T-helper 2 cell (primary cell): ENCODE measurements at regions not wholly inside any gene's neighbourhood (a gene's known extent, or its start where the extent isn't known, plus 50 kb on each side); places are given as distances from the start of the nearest gene placed in this dataset.
"Not testable (repeated sequence)": the region's sequence is repeated elsewhere in the genome, so short reads cannot be mapped to it uniquely, and the experiment has no call there.

Experiments used
- DNase-seq, 5 experiments: peaks; one replicate each; pipeline versions ENCODE4 v3.0.0 to v3.0.0-alpha.2; 2012 to 2022

DNA sequence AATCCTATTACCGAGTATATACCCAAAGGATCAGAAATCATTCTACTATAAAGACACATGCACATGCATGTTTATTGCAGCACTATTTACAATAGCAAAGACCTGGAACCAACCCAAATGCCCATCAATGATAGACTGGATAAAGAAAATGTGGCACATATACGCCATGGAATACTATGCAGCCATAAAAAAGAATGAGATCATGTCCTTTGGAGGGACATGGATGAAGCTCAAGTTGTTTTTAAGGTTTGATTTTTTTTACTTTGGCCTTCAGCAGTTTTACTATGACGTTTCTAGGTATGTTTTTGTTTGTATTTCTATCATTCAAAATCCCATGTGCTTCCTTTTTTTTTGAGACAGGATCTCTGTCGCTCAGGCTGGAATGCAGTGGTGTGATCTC is 265.8 kb downstream of the SETD4 start:
- DNase-seq: not testable (repeated sequence)

DNA sequence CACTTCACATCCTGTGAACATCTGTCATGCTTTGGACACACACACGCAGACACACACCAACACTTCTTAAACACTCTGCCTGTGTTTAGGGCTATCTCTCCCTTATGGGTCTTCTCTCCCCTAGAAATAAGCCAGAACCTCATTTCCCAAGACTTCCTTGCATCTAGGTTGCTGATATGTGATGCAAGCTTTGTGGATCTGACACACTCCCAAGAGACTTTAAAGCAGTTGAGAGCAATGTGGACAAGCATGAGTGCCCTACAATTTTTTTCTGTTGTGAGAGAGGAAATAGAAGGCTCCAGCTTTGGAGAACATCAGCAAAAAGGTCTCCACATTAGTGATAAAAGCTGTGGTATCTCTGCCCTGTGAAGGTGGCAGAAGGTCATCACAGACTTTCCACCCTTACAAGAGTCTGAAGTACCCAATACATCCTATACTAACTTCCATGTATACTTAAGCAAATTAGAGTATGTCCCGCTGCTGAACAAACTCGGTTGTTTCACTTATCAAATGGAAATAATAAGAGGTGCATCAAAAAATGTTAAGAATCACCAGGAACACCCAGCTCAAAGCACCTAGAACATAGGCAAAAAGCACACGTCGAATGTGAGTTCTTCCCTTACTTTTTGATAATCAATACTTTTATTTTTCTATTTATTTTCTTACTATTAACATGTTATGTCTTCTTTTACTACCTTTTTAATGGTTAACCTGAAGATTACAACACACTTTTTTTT is 267.6 kb downstream of the SETD4 start:
- no peak for DNase-seq

DNA sequence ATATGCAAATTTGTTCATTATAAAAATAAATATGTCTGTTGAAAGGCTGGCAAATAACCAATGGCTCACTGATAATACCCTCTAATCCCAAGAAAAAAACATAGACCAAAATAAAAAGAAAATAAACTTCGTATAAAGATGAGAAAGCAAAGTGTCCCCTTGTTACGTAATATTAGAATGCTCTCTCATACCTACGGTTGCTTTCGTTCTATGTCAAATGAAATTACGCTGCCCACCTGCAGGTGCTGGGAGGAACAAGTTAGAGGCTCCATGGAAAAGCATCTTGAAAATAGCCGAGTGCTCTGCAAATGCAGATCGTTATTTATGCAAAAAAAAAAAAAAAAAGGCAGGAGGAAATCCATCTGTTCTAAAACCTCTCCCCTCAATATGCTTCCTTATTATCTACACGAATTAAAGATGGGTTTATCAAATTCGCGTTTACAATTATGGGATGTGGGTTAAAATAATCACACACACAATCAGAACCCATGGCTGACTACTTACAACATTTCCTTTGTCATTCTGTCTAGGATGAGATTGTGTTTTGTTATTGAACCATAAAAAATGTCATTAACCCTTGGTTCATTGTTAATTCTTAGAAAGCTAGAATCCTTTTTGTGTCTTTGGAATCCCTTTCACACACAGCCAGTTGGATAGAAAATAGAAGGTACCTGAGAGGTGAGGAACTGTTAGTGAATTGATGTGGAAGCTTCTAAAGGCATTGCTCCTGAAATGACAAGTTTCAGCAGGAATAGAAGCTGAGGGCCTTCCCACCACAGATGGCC is 268.6 kb downstream of the SETD4 start:
- no peak for DNase-seq

DNA sequence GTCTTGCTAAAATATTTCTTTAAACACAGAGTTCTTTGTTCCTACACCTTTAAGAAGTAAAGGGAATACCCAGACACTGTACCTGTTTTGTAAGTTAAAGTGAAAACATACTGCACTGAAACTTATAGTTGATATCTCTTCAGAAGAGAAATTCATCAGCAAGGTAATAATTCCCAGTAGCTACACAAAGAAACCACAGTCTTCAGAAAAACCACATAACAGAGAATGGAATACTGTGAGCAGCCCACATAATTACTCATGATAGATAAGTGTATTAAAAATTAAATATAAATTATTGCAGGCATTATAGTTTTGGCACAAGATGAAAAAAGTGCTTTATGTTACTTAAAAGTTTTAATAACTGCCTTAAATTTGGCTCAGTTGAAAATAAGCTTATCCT is 276.6 kb downstream of the SETD4 start:
- no peak for DNase-seq

DNA sequence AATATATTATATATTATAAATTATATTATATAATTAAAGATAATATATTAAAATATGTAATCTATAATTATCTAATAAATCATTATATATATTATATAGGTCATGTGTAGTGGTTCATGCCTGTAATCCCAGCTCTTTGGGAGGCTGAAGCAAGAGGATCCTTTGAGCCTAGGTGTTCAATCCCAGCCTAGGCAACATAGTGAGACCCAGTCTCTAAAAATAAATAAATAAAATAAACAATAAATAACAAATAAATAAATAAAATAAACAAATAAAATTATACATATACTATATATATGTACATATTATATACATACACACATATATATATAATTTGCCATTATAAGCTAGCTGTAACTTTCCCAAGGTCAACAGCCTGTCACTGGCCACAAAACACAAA is 277.7 kb downstream of the SETD4 start:
- DNase-seq: no peak

DNA sequence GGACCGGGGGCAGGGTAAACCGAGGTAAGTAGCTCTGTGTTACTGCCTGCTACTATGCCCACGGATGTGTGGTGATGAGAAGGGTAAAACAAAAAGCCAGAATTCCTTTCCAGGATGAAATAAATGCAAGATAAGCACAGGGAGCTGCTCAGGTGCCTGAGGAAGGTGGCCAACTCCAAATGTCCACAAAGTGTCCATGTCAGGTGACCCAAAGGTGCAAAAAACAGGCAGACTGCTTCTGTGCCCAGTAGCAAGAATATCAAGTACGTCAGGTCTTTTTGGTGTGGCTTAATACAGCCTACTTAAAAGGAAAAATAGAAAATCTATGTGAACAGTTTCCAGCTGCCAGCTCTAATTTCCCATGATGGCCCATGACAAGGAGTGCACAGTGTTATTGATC is 279.3 kb downstream of the SETD4 start:
- no peak for DNase-seq

DNA sequence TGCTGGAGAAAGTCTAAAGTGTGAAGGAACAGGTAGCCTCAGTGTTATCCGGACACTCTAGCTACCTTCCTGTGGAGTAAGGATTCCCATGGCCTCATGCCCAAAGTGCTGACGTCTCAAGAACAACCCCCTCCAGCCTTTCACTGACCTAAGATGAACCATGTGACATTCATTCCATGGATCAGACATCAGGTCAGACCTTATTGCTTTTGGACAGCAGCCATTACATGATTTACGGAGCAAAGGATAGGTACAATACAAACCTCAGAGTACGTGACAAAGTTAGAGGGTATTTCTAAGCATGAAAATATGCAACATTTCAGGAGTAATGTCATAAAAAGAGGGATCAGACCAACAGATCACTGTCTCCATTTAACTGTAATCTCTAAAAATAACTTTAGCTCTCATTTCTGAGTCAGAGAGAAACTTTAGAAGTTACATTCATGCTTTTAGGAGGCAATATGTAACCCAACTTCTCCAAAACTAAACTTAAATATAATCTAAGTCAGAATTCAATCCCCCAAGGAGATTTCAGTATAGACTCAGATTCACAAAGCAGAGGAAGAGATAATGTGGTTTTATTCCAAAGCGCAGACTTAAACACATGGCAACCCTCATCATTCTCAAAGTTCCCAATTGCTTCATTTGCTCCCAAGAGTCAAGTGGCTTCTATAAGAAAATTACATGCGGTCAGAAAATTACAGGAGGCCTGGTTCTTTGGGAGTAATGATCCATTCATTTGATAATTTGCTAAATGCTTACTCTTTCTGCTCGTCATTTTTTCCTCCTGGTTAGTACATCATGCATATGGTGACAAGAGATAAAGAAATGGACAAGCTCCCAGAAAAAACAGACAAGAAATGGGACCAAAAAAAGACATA is 280.4 kb downstream of the SETD4 start:
- no peak for DNase-seq

DNA sequence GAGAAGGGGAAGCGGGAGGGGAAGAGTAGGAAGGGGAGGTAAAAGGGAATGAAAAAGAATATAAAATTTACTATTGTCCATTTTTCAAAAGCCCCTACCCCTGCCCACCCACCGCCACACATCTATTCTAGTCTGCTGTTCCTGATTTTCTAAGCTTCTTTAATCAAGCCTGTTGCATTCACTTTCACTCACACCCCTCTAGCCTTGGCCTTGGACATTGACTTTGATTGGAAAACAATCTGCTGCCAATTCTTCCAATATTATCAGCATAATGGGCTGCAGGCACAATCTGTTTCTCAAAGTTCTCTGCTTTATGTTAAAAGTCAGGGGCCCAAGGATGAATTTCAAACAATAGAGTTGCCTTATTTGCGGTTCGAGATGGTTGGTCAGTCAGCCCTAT is 281.2 kb downstream of the SETD4 start:
- DNase-seq: no peak

DNA sequence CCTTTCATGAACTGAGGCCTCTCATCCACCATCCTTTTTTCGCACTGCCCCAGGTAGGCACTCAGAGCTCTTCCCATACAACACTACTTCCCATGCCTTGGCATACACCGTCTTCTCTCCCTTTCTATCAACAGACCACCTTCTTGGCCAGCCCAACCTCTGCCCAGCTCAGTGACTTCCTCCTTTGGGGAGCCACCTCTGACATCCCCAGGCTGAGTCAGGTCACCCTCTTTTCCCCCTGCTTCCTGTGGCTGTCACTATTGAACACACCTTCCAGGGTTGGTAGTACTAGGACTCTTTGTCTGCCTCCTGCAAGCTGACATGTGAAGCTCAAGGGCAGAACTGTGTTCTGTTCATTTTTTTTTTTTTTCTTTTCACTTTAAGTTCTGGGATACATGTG is 283.2 kb downstream of the SETD4 start:
- no peak for DNase-seq

DNA sequence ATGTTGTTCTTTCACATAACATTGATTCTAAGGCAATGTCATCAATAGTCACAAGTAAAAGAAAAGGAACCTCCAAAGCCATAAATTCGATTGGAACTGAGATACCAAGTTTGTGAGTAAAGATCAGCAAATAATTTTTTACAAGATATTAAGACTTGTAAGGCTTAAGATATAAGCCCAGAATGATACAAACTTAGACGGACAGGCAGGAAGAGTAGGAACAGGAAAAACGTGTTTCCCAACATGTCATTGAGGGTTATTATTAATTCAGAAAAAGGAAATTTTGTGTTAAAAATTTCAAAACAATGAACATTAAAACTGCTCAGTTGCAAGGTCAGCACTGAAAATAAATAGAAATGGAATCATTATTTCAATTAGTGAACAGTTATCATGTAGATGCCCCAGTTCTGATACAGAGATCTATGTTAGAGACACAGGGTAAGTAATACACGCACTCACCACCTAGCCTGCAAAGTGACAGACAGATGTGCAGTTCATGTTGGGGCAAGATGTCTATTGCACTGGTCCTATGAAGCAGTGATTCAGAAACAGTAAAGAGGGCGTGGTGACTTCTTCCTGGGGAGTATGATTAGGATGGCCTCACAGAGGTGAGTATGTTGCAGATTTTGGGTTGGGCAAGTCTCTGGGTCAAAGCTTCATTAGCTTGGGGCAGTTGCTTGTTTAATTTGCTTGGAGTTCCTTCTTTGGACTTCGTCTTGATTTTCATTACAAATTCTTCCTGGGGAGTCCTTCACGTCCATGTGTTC is 284.4 kb downstream of the SETD4 start:
- DNase-seq: no peak

DNA sequence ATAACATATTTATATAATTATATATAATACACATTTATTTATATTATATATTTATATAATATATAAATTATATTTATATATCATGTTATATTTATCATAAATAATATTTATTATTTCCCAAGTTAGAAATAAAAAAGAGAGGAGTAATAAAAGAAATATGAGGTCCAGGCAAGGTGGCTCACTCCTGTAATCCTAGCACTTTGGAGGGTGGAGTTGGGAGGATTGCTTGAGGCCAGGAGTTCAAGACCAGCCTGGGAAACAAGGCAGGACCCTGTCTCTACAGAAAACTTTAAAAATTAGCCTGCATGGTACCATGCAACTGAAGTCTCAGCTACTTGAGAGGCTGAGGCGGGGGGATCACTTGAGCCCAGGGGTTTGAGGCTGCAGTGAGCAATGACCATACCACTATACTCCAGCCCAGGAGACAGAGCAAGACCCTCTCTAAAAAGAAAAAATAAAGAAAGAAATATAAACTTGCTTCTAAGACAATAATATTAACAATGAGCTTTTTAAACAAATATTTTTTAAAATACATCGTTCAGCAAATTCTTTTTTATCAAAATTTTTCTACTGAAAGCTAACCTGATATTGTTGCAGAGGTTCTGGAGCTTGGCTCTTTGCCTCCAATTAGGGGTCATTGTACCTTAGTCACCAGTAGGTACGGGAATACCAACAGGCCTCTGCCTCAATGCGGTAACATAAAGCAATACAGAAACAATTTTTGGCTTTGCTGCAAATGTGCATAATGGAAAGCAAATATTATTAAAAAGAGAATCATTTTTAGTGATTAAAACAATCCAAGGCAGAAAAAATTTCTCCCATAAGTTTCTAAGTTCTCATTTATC is 290.0 kb downstream of the SETD4 start:
- DNase-seq: peak in 1 of 5 experiments; percentile 3

DNA sequence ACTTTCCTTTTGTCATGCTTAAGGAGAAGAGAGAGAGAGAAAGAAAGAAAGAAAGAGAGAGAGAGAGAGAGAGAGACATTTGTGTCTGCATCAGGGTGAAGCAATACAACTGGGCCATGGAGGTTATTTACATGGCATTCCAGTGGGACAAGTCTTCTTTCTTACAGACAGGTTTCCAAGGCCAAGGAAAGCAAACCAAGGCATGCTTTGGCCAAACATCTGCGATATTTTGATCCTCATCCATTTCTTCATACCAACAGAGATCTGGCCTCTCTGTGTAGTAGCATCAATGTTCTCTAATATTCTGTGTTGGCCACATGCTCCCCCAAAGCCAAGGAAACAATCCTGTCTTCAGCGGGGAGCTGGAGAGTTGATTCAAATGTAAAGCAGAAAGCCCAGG is 292.1 kb downstream of the SETD4 start:
- DNase-seq: no peak

DNA sequence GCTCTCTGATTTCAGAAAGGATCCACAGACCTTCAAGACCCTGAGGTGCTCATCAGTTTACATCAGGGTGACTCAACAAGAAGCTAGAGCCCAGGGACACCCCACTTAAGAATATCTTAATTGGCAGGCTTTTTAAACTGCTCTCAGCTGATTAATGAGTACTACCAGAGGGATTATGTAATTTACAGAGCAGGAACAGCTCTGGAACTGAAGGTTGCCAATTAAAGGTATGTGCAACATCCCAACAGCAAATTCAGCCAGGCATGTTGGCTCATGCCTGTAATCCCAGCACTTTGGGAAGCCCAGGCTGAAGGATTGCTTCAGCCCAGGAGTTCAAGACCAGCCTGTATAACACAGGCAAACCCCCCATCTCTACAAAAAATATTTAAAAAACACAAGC is 295.7 kb downstream of the SETD4 start:
- DNase-seq: no peak

DNA sequence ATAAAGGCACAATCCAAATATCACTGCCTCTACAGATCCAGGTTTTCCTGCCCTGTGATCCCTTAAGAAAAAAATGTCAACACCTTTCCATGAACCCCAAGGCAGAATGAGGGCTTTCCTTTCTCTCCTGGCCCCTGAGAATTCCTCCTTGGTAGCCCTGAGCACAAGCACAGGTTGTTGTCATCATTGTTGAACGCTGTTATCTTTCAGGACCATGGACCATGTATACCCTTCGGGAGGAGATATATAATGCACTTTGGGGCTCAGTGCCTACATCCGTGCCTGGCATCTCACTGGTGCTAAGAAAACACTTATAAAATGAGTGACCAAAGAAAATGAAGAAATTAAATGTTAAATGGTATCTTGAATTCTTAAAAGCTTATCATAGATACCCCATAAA is 296.2 kb downstream of the SETD4 start:
- DNase-seq: no peak

DNA sequence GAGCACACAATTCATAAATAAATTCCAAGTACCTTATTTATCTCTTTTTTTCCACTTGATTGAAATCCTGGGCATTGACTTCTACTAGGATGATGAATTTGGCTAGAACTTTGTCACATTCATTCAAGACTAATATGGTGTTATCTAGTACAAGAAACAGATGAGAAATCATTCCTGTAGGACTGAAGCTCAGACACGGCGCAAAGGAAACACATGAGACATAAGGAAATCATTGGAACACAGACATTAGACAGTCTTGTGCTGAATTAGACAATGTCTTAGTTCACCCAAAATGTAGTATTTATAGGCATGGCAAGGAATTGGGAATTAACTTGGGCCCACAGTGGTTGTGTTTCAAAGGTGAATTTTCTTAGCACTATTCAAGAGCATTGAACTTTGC is 305.7 kb downstream of the SETD4 start:
- DNase-seq: no peak

DNA sequence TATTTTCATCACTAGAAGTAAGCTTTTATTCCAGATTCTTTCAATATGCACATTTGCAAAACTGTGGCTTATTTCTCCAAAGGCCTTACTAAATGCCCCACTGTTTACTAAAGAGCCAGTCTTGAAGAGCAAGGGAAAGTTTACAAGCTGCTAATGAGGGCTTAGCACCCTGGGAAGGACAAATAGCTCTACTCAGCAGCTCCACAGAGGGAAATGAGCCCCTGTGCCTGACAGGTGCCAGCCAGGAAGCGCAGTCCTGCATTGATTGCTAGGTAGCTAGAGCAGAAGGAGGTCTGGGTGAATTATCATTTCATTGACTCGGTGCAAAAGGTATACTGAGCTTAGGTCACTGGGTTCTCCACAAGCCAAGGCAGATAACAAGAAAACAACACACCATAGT is 307.0 kb downstream of the SETD4 start:
- DNase-seq: no peak

DNA sequence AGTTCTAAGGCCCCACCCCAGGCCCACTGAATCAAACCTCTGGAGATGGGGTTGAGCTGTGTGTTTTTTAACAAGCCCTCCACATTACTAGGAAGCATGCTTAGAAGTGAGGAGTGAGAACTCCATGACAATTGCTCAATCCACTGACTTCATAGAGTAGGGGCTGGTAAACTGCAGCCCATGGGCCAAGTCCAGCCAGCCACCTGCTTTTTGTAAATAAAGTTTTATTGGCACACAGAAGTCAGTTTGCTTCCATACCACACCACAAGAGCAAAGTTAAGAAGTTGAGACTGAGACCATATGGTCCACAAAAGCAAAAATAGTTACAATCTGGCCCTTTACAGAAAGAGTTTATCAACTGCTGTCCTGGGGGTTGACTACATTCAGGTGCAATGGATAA is 309.2 kb downstream of the SETD4 start:
- DNase-seq: no peak

DNA sequence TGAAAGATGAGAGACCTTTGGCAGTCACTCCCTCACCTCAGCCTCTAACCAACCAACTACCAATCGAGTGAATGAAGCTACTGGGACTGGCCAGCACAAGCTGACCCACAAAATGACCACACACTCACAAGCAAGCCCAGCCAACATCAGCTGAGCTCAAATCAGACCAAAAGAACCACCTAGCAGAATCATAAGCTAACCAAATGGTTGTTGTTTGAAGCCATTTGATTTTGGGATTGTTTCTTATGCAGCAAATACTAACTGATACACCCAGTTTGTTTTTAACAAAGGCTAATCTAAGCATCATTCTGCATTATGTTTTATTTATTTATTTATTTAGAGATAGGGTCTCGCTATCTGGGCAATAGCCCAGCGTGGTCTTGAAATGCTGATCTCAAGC is 310.4 kb downstream of the SETD4 start:
- DNase-seq: no peak

DNA sequence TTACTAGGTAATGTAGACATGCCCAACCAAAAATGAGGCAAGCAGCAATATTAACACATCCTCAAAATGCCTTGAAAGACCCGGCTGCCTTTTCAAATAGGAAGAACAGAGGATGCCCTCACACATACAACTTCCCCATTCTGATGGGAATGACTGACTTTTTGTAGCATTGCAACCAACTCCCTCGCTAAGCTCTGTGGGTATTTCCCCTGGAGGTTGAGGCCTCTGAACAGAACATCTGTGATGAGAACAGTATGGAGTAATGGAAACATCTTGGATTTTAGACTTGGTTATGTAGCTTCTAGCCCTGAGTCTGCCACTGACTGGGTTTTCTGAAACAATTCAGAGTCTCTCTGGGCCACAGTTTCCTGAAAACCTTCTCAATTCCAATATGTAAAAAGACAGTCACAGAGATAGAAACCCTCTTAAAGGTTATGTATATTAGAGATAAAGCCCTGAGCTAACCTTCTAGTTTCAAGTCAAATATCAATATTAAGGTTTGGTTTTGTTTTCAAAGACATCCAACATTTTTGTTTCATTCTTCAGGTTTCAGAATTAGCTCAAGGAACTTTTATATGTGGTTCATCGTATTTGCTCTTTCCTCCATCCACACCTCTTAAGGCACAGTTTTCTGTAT is 311.5 kb downstream of the SETD4 start:
- no peak for DNase-seq

DNA sequence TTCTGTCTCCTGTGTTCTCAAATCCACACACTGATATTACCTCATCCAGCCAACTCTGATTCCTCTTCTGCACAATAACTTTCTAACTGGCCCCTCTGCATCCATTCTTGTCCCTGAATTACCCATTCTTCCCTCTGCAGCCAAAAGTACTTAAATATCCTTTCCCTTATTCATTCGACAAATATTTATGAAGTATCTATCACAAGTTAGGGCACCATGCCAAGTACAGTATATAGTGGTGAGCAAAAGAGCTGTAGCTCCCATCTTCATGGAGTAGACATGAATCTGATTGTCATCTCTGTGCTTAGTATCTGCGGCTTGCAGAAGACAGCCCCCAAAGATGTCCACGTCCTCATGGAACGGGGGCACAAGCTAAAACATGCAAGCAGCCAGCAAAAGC is 316.8 kb downstream of the SETD4 start:
- no peak for DNase-seq

DNA sequence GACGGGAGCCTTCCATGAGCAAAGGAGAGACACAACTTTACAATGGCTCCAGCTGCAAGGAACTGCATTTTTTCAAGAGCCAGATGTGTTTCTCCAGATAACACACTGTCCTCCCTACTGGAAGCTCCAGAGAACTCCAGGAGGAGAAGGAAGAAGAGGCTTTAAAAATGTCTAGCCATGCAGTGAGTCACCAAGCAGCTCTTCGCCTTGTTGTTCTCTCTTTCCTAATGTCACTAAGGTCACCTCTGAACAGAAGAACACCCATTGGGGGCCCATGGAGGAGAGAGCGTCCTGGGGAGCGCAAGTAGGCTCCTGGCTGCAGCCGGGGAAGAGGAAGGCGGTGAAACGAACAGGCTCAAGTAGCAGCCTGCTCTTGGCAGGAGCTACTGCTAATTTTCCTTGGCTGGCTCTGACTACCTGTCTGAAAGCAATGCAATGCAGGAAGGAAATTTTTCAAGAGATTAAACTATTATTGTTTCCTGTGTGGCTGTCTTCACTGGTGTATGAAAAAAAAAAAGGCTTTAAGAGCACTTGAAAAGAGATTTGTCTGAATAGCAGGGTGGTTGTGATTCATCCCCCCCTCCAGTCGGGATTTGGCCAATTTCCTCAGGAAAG is 321.9 kb downstream of the SETD4 start:
- DNase-seq: no peak
